SIG-M5 treated with dmso at 0.1 percent for 504 hours (cell line): ENCODE measurements at regions not wholly inside any gene's neighbourhood (a gene's known extent, or its start where the extent isn't known, plus 50 kb on each side); places are given as distances from the start of the nearest gene placed in this dataset.
"Not testable (repeated sequence)": the region's sequence is repeated elsewhere in the genome, so short reads cannot be mapped to it uniquely, and the experiment has no call there.

ENCODE experiments used
- DNase-seq: peaks from one replicate; lab custom pipeline; 2025; ENCODE audit not compliant: unreplicated experiment; lab: John Stamatoyannopoulos, UW

DNA sequence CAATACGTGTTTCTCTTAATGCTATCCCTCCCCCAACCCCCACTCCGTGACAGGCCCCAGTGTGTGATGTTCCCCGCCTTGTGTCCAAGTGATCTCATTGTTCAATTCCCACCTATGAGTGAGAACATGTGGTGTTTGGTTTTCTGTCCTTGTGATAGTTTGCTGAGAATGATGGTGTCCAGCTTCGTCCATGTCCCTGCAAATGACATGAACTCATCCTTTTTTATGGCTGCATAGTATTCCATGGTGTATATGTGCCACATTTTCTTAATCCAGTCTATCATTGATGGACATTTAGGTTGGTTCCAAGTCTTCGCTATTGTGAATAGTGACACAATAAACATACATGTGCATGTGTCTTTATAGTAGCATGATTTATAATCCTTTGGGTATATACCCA, 52.5 kb downstream of the KIAA0408 start:
- not testable (repeated sequence) for DNase-seq

DNA sequence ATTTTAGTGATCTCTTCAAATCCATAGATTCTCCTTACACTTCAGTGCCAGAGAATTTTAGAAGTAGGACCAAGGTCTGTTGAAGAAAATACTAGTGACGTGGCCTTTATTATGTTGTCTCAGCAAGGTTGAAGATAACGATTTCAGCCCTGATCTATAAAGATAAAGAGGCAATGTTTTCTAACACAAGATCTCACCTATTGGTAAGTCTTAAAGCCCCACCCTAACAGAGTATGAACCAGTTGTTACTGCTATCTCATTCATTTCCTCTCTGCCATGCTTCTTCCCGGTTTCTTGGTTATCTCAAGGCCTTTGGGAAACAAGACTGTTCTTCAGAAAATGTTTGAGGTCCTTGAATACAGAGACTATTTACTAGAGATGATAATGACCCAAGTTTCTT, 53.1 kb downstream of the KIAA0408 start:
- no peak for DNase-seq

DNA sequence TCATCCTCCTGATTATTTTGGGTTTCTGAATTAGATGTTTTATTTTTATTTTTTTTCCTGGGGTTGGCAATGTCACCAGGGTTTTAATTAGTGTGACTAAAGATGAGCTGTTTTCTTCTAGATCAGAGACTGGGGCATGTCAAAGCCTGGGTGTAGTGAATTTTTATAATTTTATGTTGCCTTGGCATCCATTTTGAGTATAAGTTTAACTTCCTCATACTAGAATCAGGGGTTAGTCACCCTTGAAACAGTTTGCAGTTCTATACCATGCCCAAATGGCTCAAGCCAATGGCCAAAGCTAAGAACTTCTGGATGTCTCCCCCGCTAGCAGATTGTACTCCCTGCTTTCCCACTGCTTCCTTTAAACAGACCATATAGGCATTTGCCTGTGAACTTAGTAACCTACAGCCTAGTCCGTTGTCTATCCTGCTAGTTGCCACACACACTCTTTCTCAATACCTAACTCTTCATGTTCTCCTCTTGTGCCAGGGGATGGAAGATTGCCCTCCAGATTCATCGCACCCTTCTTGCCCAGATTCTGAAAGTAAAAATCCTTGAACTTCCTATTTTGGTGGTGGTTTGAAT, 54.5 kb downstream of the KIAA0408 start:
- DNase-seq, result peak; percentile 13

DNA sequence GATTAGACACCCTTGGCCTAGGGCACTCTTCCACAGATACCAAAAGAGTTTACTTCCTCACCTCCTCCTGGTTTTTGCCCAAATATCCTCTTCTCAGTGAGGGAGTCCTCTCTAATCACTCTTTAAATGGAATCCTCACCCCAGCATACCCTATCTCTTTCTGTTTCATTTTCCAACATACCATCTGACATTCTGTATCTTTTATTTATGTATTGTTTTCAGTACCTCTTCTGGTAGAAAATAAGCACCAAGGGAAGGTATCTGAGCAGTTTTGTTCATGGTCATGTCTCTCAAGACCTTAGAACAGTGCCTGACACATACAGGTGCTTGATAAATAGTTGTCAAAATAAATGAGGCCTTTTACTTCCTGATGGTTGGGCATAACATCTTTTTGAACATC, 55.1 kb downstream of the KIAA0408 start:
- DNase-seq, result no peak

DNA sequence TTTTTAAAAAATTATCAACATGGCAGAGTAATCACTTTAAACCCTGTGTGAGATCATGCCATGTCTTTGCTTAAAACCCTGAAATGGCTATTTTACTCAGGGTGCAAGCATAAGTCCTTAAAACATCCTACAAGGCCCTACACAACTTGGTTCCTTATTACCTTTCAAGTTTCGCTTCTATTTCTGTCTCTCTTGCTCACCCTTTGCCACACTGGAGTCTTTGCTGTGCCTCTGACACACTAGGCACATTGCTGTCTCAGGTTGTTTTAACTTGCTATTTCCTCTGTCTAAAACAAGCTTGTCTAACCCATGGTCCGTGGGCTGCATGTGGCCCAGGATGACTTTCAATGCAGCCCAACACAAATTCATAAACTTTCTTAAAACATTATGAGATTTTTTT, 55.6 kb downstream of the KIAA0408 start:
- no peak for DNase-seq

DNA sequence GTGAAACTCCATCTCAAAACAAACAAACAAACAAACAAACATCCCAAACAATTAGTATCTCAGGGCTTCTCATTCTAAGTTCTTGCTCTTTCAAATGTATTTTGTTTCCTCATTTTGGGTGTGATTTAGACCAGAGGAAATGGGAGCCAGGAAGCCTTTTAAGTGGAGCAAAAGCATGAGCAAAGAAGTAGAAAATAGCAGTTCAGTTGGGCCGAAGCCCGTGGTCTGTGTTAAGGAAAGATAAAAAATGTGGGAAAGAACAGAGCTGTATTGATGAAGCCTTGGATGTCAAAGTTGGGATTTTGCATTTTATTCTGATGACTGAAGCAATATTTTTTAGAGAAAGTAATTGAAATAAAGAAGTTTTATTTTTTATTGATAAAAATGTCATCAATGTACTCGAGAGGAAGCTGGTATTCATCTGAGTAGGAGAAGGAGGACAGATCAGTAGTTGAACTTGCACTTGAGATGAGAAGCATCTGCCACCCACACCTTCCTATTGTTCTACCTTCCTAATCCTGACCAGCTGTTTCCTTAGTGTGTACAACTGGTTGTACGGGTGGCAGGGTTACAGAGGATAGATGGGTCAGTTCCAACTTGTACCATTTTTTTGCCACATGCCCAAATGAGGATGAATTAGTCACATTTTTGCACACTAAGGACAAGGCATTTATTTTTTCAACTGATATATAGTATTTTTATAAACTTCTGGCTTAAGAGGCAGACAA, 56.1 kb downstream of the KIAA0408 start:
- DNase-seq, result no peak

DNA sequence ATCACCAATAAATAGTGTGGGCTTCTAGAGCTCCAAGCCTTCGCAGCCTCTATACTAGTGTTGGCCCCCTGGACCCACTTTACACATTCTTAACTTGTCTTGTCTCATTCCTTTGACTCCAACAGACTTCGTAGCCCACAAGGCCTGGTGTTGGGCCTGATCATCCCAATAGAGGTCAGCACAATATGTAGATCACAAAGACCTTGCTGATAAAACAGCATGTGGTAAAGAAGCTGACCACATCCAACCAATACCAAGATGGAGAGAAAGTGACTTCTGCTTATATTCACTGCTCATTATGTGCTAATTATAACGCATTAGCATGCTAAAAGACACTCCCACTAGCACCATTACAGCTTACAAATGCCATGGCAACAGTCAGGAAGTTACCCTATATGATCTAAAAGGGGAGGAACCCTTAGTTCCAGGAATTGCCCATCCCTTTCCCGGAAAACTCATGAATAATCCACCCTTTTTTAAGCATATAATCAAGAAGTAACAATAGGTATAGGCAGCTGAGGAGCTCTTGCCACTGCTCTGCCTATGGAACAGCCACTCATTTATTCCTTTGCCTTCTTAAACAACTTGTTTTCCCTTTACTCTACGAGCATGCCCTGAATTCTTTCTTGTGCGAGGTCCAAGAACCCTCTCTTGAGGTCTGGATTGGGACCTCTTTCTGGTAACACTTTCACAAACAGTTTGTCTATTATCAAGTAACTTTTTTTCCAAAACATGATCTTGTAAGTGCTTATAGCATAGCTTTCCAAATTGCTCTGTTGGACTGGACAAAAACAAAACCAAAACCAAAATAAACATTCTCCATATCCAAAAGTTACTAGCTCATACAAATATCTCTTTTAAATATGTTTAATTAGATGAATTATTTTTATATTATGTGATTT, 54.6 kb upstream of the ECHDC1 start:
- DNase-seq, result no peak

DNA sequence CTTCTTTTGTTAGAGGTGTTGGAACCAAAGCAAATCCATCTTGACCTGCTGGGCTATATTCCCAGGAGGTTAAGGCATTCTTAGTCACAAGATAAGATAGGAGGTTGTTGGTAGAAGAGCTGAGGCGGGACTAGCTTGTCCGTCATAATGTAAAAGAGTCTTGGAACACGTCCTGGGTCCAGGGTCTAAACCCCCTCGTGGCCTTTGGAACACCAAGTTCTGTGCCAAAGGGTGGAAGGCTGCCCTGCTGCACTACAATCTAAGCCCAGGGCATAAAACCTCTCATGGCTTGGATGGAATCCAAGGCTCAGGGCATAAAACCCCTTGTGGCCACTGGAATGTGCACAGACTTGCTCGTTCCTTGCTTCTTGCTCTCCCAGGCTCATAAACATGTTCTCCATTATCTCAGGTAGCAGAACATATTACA, 53.8 kb upstream of the ECHDC1 start:
- DNase-seq, result not testable (repeated sequence)
